NCI-H82 treated with DMSO at 0.1 percent for 48 hours (cell line): ENCODE measurements at regions not wholly inside any gene's neighbourhood (a gene's known extent, or its start where the extent isn't known, plus 50 kb on each side); places are given as distances from the start of the nearest gene placed in this dataset.
"Not testable (repeated sequence)": the region's sequence is repeated elsewhere in the genome, so short reads cannot be mapped to it uniquely, and the experiment has no call there.

Experiments
- DNase-seq: peaks from one replicate; lab custom pipeline; 2025; ENCODE audit not compliant: unreplicated experiment; lab: John Stamatoyannopoulos, UW

DNA sequence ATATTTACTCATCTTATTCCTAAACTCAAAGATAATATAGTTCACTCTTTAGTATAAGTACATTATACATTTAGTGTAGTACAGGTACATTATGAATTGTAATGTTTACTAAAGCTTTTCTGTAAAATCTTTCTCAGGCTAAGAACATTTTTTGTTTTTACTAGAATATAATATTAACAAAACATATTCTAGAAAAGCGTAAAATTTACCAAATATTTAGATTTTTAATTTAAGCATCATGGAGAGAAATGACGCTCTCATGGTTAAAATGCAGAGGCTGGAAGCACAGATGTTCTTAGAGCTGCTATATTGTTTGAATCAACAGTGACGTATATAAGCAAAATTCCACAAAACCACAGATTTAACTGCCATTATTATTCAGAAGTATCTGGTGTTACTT is 54.7 kb upstream of the NBPF15 start:
- DNase-seq = not testable (repeated sequence)

GRCh38 chr1:144516906-144517305 is 55.4 kb upstream of the NBPF15 start:
- DNase-seq = not testable (repeated sequence)

DNA sequence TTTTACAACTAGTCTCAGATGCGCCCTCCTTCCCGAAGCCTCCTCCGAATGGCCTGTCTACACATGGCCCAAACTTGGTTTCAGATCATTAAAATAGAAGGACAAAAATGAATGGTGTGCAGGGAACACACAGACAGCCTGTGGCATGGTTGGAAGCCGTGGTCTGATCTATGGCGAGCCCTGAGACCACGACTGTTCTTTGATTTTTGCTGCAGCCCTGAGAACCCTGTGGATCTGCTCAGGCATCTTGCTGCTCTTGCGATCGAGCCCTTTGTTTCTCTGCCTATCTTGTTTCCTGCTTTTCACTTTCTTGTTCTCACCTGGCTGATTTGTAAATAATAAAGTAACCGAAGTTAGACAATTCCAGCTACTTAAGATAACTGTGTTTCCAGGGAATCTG is 57.0 kb upstream of the NBPF15 start:
- DNase-seq = not testable (repeated sequence)

- not testable (repeated sequence) for DNase-seq
These were observed 58.2 kb upstream of the NBPF15 start for GRCh38 chr1:144519528-144520189.

DNA sequence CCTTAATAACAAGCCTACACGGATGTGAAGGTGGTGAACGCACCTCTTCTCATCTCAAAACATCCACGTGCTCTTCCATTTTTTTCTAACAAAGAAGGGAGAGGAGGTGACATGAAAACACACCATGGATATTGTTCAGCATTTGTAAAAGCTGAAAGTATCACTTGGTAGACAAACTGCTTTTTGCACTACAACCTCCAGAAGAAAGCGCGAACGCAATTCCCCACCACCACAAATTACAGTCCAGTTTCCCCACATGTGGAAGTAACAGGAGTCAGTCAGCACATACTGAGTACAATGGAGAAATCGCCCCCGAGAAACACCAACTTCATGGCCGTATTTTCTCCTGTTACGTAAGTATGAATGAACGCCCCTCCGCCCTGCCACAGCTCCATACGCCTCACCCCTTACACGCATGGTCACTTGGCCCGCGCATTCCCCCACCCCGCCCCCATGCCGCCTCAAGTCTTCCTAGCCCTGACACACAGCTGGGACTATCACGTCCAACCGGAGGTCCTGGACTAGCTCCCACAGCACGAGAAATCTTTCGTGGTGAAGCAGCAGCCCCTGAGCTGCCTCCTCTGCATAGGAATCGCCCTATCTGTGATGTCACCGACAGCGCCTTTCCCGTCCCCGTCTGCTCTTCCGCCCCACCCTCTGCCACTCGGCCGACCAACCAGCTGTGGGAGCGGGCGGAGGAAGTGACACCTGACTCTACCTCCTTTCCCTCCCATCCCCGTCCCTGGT is 62.4 kb upstream of the NBPF15 start:
- peak; percentile 11 for DNase-seq

GRCh38 chr1:144532156-144532607 is 60.5 kb upstream of the PPIAL4F start:
- not testable (repeated sequence) for DNase-seq

GRCh38 chr1:144533480-144533879 is 59.2 kb upstream of the PPIAL4F start:
- DNase-seq = not testable (repeated sequence)

DNA sequence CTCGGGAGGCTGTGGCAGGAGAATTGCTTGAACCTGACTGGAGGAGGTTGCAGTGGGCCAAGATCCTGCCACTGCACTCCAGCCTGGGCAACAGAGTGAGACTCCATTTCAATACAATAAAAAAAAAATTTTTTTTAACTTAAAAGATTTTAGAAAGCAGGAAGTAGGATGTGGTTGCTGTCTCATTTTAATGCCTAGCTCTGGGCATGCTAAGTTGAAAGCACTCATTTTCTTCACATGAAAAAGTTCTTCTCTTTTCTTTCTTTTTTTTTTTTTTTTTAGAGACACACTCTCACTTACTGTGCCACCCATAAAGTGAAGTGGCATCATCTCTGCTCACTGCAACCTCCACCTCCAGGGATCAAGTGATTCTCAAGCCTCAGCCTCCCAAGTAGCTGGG is 58.4 kb upstream of the PPIAL4F start:
- DNase-seq = not testable (repeated sequence)

- not testable (repeated sequence) for DNase-seq
These were observed 56.0 kb upstream of the PPIAL4F start for GRCh38 chr1:144536677-144537076.

DNA sequence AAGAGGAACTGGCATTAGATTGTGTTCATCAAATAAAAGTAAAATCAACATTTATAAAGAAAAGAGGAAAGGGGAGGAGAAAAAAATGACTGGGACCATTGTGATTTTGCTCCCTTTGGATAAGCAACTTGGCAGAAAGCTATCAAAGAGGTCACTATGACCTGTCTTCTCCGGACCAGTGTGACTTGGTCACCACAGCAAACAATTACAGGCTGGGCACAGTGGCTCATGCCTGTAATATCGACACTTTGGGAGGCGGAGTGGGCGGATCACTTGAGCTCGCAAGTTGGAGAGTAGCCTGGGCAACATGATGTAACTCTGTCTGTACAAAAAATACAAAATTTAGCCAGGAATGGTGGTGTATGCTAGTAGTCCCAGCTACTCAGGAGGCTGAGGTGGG is 55.5 kb upstream of the PPIAL4F start:
- DNase-seq = not testable (repeated sequence)

DNA sequence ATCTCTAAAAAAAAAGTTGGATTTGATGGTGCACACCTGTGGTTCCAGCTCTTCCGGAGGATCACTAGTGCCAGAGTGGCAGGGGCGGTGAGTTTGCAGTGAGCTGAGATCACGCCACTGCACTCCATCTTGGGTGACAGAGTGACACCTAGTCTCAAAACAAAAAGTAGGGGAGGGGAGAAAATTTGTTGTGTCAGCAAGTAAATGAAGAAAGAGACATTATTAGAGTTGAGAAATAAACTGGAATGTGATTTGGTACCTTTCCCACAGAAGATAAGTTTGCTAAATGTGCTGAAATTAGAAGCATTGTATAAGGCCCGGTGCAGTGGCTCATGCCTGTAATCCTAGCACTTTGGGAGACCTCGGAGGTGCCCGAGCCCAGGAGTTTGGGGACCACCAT is 54.0 kb upstream of the PPIAL4F start:
- not testable (repeated sequence) for DNase-seq

DNA sequence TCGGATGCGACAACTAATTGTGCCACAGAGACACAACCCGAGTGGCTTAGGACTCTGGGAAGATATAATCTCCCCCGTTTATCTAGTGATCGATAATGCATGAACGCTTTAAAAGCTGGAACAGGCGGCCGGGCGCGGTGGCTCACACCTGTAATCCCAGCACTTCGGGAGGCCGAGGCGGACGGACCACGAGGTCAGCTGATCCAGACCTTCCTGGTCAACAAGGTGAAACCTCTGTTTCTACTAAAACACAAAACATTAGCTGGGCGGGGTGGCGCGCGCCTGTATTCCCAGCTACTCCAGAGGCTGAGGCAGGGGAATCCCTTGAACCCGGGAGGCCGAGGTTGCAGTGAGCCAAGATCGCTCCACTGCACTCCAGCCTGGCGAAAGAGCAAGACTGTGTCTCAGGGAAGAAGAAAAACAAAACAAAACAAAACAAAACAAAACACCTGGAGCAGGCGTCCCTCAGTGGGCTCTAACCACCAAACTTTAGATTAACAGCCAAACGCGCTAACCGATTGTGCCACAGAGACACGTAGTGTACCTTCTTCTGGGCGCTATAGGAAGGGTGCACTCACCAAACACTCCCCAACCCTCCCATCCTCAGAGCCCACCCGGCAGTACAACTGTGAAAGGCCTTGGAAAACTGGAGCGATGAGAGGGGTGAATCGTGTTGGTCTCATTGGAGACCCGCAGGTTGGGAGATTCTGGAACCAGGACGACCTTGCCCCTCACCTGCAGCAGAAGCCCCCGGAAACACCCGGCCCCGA is 53.3 kb upstream of the PPIAL4F start:
- DNase-seq = not testable (repeated sequence)
